ENCODE measurements at regions not wholly inside any gene's neighbourhood (a gene's known extent, or its start where the extent isn't known, plus 50 kb on each side); places are given as distances from the start of the nearest gene placed in this dataset.

DNA sequence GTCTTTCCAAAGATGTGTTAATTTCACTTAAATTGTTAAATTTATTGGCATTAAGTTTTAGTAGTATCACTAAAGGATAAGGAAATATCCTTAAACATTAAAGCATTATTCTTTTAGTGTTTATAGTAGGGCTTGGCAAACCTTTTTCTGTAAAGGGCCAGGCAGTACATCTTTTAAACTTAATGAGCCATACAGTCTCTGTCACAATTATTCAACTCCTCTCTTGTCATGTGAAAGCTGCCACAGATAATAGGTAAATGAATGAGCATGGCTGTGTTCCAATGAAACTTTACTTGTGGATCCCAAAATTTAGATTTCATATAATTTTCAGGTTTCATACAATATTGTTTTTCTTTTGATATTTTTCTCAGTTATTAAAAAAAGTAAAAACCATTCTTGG lies 268.2 kb upstream of the C11orf87 start:
- TF ChIP-seq, protein P1, sequence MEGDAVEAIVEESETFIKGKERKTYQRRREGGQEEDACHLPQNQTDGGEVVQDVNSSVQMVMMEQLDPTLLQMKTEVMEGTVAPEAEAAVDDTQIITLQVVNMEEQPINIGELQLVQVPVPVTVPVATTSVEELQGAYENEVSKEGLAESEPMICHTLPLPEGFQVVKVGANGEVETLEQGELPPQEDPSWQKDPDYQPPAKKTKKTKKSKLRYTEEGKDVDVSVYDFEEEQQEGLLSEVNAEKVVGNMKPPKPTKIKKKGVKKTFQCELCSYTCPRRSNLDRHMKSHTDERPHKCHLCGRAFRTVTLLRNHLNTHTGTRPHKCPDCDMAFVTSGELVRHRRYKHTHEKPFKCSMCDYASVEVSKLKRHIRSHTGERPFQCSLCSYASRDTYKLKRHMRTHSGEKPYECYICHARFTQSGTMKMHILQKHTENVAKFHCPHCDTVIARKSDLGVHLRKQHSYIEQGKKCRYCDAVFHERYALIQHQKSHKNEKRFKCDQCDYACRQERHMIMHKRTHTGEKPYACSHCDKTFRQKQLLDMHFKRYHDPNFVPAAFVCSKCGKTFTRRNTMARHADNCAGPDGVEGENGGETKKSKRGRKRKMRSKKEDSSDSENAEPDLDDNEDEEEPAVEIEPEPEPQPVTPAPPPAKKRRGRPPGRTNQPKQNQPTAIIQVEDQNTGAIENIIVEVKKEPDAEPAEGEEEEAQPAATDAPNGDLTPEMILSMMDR (IDR thresholded peaks at IDR 0.05; ENCODE audit: extremely low read depth, insufficient read depth, missing control alignments): no peak
- in situ Hi-C loops (cut with MboI; ENCODE audit: low pct_unique_long_range_greater_than_20kb, low sequenced_read_pairs, unreplicated experiment): no loop called here
- no peak for DNase-seq (ENCODE audit: low spot score)

GRCh38 chr11:109155291-109155690 lies 266.7 kb upstream of the C11orf87 start:
- TF ChIP-seq, protein P1 (IDR thresholded peaks at IDR 0.05; ENCODE audit: extremely low read depth, insufficient read depth, missing control alignments): no peak
- DNase-seq (ENCODE audit: low spot score): no peak
- in situ Hi-C loops (cut with MboI; ENCODE audit: low pct_unique_long_range_greater_than_20kb, low sequenced_read_pairs, unreplicated experiment): no loop called here

DNA sequence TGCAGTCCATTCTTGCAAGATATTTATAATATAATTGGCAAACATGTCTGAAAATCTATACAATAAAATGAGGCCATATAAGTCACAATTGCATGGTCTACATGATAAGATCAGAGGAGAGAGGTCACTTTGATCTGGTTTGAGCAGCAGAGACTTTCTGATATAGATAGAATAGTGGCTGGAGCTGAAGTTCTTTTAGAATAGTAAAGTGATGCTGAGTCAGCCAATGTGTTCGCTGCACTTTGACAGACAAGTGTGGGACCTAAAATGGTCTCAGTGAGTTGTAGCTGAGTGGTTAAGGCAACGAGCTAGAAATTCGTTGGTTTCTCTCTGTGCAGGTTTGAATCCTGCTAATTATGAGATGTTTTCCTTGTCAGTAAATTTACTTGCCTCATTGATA lies 257.0 kb upstream of the C11orf87 start:
- TF ChIP-seq, protein P1 (IDR thresholded peaks at IDR 0.05; ENCODE audit: extremely low read depth, insufficient read depth, missing control alignments): no peak
- in situ Hi-C loops (cut with MboI; ENCODE audit: low pct_unique_long_range_greater_than_20kb, low sequenced_read_pairs, unreplicated experiment): no loop called here
- no peak for DNase-seq (ENCODE audit: low spot score)

DNA sequence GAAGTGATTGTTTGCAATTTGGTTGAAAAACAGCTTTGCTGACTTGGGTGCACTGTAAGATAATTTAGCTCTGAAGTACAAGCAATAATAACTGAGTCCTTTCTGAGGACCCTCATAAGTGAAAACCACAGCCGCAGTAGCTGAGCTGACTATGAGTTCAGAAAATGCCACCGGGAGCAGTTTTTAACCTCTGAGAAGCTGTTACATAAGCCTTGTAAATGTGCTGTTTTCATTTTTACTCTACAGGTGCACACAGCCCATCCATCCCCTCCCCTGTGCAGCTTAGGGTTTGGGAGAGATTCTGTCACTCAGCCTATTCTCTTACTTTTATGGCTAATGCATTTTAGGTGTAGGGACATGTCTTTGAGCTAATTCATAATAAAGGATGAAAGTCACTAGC lies 255.5 kb upstream of the C11orf87 start:
- TF ChIP-seq, protein P1 (IDR thresholded peaks at IDR 0.05; ENCODE audit: extremely low read depth, insufficient read depth, missing control alignments): no peak
- in situ Hi-C loops (cut with MboI; ENCODE audit: low pct_unique_long_range_greater_than_20kb, low sequenced_read_pairs, unreplicated experiment): no loop called here

DNA sequence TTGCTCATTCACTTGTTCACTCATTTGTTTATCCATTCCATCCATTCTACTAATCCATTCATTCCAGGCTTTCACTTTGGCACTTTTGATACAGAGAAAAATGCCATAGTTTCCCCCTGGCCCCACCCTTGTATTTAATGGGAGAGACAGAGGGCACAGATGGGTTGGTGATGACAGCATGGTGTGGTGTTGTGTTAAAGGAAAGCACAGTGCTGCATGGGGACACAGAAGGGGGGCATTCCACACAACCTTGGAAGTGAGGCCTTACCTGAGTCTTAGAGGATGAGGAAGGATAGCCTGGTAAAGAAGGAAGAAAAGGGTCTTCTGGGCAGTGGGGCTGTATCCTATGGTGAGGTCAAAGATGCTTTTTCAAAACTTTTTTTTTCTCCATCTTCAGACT lies 248.5 kb upstream of the C11orf87 start:
- in situ Hi-C loops (cut with MboI; ENCODE audit: low pct_unique_long_range_greater_than_20kb, low sequenced_read_pairs, unreplicated experiment): no loop called here
- no peak for DNase-seq (ENCODE audit: low spot score)
- TF ChIP-seq, protein P1 (IDR thresholded peaks at IDR 0.05; ENCODE audit: extremely low read depth, insufficient read depth, missing control alignments): no peak

More for the DNA sequence above, 255.5 kb upstream of the C11orf87 start:
- no peak for DNase-seq (ENCODE audit: low spot score)

- in situ Hi-C loops (cut with MboI; ENCODE audit: low pct_unique_long_range_greater_than_20kb, low sequenced_read_pairs, unreplicated experiment): no loop called here
- no peak for DNase-seq (ENCODE audit: low spot score)
- TF ChIP-seq, protein P1 (IDR thresholded peaks at IDR 0.05; ENCODE audit: extremely low read depth, insufficient read depth, missing control alignments): no peak
Measured at GRCh38 chr11:109184376-109184775, 237.6 kb upstream of the C11orf87 start.

DNA sequence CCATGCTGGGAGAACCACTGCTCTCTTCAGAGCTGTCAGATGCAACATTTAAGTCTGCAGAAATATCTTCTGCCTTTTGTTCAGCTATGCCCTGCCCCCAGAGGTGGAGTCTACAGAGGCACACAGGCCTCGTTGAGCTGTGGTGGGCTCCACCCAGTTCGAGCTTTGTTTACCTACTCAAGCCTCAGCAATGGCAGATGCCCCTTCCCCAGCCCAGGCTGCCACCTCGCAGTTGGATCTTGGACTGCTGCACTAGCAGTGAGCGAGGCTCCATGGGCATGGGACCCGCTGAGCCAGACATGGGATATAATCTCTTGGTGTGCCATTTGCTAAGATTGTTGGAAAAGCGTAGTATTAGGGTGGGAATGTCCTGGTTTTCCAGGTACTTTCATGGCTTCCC lies 229.1 kb upstream of the C11orf87 start:
- TF ChIP-seq, protein P1 (IDR thresholded peaks at IDR 0.05; ENCODE audit: extremely low read depth, insufficient read depth, missing control alignments): no peak
- in situ Hi-C loops (cut with MboI; ENCODE audit: low pct_unique_long_range_greater_than_20kb, low sequenced_read_pairs, unreplicated experiment): no loop called here
- DNase-seq (ENCODE audit: low spot score): no peak
